ENCODE measurements at regions not wholly inside any gene's neighbourhood (a gene's known extent, or its start where the extent isn't known, plus 50 kb on each side); places are given as distances from the start of the nearest gene placed in this dataset.

DNA sequence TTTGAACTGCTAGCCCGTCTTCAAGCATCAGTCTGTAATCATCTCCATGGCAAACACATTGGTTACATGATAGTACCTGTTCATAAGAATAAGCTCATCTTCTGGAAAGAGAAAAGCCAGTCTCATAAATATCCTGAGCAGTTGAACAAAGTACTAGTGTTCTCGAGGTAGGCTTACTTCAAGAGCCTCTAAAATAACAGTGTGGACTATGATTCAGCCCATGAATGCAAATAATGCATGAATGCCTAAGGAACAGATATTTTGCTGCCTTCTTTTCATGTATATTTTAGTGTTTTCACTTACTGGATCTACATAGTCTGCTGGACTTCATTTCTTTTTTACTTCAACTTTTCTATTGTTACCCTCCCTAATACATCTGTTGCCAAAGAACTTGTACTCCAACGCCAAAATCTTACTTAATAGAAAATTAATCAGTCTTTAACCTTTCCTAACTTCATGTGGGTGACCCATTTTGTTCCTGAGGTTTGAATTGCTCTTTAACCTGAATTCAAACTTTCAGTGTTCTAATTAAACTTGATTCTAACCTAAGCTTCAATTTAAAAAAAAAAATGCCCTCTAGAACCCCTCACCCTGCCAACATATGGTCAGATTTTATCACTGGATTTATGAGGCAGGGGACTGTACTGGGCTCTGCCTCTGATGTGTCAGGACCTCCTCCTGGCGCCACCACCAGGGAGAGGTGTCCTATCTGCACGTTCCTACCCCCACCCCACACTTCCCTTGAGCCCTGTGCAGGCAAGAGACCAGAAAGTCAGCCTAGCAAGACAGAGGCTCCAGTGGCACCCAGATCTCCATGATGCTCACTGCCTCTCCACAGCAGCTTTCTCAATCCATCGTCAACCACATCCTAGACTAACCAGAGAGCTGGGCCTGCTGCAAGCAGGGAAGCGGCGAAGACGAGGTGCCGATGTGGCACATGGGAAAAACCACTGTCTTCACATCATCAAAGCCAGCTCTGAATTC lies 264.7 kb upstream of the ID2 start:
- DNase-seq (ENCODE audit: extremely low spot score), result no peak
- Histone ChIP-seq H3K36me3 (ENCODE audit: insufficient read depth) (no peaks in the 10 kb centered on the region), H3K27ac (ENCODE audit: low read depth) (no peak overlapping the region), H3K4me1 (ENCODE audit: insufficient read depth) (no peaks in the 10 kb centered on the region), H3K4me3 (ENCODE audit: low read depth, low read length) (no peak overlapping the region)
- 86% methylated on average over 10 of the region's 10 CpGs for WGBS

DNA sequence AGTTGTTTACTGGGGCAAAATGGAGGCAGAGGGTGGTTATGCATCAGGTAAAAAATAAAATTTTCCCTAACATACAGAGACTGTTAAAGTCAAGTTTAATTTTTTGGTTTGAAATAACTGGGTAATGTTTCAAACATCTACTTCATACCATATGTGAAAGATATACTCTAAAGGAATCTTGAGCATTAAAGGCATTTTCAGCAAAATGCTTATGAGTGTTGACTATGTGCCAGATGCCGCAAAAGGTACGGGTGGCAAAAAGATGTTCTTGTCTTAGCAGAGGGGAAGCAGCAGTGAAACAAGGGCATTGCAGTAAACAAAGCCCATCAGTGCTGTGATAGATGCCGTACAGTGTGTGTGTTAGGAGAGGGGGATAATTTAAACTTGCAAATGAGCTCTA lies 263.1 kb upstream of the ID2 start:
- no peak overlapping the region for H3K27ac ChIP-seq (ENCODE audit: low read depth)
- no peak overlapping the region for H3K4me3 ChIP-seq (ENCODE audit: low read depth, low read length)
- no peaks in the 10 kb centered on the region for H3K4me1 ChIP-seq (ENCODE audit: insufficient read depth)
- DNase-seq (ENCODE audit: extremely low spot score), result no peak
- no peaks in the 10 kb centered on the region for H3K36me3 ChIP-seq (ENCODE audit: insufficient read depth)
- WGBS, result 69% methylated on average over 3 of the region's 3 CpGs

DNA sequence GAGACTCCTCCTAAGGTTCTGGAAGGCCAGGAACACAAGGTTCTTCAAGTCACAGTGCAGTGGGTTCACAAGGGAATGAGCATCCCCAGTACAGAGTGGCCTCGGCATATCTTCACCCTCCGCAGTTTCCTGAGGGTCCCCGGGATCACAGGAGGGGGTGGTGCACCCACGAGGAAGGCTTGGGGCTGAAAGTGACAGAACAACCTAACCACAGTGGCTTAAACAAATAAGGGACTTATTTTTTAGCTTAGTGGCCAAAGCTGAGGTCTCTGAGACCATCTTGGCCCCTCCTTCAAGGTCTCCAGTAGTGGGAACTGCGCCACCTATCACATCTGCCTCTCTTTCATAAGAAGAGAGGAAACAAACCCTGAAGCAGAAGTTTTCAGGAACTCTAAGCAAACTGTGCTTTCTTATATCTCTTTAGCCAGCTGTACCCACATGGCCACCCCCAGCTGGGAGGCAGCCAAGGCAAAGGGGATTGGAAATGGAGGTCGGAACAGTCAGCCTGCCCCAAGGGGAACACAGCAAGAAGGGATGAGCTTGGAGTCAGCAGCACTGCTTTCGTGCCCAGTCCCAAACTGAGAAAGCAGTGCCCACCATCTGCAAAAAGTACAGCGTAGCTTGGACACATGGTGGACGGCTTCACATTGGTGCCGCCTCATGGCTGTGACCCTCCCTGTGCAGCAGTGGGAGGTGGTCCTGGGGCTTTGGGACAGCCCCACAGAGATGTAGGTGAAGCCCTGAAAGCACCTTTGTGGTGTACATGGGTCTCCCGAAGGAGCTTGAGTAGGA lies 260.0 kb upstream of the ID2 start:
- Histone ChIP-seq H3K27ac (ENCODE audit: low read depth) (no peak overlapping the region), H3K4me3 (ENCODE audit: low read depth, low read length) (no peak overlapping the region), H3K4me1 (ENCODE audit: insufficient read depth) (no peaks in the 10 kb centered on the region), H3K36me3 (ENCODE audit: insufficient read depth) (no peaks in the 10 kb centered on the region)
- no peak for DNase-seq (ENCODE audit: extremely low spot score)
- WGBS, result 91% methylated on average over 11 of the region's 11 CpGs

DNA sequence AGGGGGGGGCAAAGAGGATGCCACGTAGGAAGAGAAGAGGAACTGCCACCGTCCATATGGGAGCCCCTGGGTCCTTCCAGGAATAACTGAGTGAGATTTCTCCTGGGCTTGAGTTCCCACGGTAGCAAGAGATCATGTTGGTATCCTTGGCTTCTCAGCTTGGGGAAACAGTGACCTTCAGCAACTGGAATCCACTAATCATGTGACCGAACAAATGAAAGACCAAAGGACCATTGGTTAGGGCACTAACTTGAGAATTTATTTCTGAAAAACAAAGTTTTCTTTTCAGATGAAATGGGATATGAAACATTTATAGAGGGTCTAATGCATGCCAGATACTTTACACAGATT lies 259.4 kb upstream of the ID2 start:
- DNase-seq (ENCODE audit: extremely low spot score), result no peak
- Histone ChIP-seq H3K4me3 (ENCODE audit: low read depth, low read length) (no peak overlapping the region), H3K4me1 (ENCODE audit: insufficient read depth) (no peaks in the 10 kb centered on the region), H3K27ac (ENCODE audit: low read depth) (no peak overlapping the region), H3K36me3 (ENCODE audit: insufficient read depth) (no peaks in the 10 kb centered on the region)
- WGBS, result 74% methylated on average over 4 of the region's 4 CpGs

DNA sequence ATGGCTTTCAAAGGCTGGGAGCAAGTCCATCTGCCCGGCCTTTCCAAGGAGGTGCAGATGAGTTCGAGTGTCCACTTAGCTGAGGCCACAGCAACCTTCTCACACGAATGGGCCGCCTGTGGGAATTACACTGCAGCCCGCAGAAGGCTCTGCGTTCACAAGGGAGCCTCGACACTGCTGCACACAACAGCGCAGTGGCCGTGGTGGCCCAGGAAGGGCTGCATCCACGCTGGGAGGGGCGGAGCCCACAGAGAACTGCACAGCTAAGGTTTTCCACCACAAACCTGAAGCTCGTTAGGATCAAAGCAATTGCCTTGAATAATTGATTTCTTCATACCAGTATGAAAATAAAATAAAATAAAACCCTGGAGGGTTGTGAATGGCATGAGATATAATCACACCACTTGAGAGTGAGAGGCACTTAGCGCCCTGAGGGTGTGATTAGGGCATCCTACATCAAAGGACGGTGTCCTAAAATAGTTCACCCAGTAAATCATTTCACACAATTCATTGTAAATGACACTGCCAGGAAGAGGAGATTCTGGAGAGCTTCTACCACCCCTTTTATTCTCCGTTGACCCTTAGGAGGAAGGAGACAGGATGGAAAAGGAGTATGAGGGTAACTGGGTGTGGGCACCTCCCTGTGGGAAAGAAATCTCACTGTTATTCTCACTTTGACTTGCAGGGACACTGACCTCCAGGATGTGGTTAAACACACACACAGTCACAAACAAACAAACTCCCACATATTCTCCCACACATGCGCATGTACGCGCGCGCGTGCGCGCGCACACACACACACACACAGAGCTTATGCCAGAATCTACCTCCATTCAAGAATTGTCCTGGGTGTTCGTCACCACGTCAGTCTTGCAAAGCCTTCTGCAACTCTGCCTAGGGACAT lies 256.6 kb upstream of the ID2 start:
- Histone ChIP-seq H3K4me3 (ENCODE audit: low read depth, low read length) (no peak overlapping the region), H3K36me3 (ENCODE audit: insufficient read depth) (no peaks in the 10 kb centered on the region), H3K4me1 (ENCODE audit: insufficient read depth) (no peaks in the 10 kb centered on the region), H3K27ac (ENCODE audit: low read depth) (no peak overlapping the region)
- no peak for DNase-seq (ENCODE audit: extremely low spot score)
- WGBS, result 95% methylated on average over 26 of the region's 26 CpGs

DNA sequence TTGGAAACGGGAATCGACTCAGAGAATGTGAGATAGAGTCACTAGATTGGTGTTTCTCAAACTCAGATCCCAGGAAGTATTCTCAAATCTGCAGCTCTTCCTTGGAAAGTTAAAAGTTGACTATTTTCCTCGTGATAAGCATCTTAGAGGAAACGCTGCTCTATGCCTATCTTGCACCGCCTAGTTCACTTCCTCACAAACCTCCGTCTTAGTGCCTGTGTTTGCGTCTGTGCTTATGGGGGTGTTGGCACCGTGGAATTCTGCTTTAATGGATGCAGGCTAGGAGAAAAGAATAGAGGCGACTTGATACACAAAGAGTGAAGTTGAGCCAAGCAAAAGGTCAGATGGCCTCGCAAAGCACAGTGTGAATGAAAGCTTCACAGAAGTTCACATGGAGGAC lies 255.3 kb upstream of the ID2 start:
- no peak for DNase-seq (ENCODE audit: extremely low spot score)
- no peak overlapping the region for H3K4me3 ChIP-seq (ENCODE audit: low read depth, low read length)
- no peaks in the 10 kb centered on the region for H3K36me3 ChIP-seq (ENCODE audit: insufficient read depth)
- 76% methylated on average over 10 of the region's 10 CpGs for WGBS
- H3K27ac ChIP-seq (ENCODE audit: low read depth), result no peak overlapping the region
- no peaks in the 10 kb centered on the region for H3K4me1 ChIP-seq (ENCODE audit: insufficient read depth)

DNA sequence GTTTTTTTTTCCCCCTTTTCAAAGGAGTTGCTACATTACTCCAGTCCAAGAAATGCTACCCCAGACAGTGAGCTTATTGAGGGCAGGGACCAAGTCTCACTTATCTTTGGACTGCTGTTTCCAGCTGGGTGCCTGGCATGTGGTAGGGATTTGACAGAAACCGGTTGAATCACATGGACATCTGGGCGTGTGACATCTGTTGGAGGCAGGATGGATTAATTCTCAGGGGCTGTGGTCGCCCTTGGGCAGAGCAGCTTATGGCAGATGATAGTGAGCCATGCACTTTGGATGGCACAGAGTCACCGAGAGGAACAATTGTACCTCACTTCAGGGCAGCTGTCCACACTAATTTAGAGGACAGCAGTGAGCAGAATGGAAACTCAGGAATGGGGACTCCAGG lies 254.6 kb upstream of the ID2 start:
- Histone ChIP-seq H3K4me1 (ENCODE audit: insufficient read depth) (no peaks in the 10 kb centered on the region), H3K27ac (ENCODE audit: low read depth) (no peak overlapping the region), H3K4me3 (ENCODE audit: low read depth, low read length) (no peak overlapping the region), H3K36me3 (ENCODE audit: insufficient read depth) (no peaks in the 10 kb centered on the region)
- DNase-seq (ENCODE audit: extremely low spot score), result no peak
- 92% methylated on average over 4 of the region's 4 CpGs for WGBS

DNA sequence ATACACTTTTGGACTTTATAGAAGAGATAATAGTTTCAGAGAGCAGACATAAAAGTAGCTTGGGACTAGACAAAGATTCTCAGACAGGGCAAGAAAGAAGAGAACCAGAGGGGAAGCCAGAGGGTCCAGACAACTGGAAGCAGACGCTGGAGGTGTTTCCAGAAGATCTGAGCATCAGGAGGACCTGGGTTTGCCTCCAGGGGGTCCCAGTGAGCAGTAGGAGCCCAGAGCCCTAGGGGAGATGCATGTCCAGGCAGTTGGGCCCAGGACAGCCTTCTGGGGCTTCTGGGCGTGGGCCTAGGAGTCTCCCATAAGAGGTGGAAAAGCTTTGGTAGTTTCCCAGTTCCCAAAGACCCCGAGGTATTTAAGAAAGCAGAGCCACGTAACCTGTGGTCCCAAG lies 251.2 kb upstream of the ID2 start:
- DNase-seq (ENCODE audit: extremely low spot score), result no peak
- WGBS, result 98% methylated on average over 4 of the region's 4 CpGs

DNA sequence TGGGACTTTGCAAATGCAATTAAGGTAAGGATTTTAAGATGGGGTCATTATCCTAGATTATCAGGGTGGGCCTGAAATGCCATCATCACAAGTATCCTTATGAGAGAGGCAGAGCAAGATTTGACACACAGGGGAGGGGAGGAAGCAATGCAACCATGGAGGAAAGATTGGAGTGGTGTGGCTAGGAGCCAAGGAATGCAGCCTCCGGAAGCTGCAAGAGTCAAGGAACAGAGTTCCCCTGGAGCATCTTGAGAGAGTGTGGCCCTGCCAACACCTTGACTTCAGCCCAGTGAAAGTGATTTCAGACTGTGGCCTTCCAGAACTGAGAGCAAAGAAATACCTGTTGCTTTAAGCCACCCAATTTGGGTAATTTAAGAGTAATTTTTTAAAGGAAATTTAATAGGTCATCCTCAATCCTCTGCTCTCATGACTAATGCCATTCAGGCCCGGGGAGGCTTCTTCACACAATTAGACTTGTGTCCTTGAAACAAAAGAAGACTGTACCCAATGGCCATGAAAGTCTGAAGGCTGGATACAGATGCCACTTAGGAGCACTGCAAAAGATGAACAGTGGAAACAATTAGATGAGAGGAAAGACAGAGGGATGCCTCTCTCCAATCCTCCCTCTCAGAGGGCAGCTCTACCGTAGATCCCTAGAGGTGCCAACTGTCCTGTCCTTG lies 250.3 kb upstream of the ID2 start:
- H3K4me1 ChIP-seq (ENCODE audit: insufficient read depth), result no peaks in the 10 kb centered on the region
- no peak overlapping the region for H3K27ac ChIP-seq (ENCODE audit: low read depth)
- WGBS, result 77% methylated on average over 3 of the region's 3 CpGs
- H3K4me3 ChIP-seq (ENCODE audit: low read depth, low read length), result no peak overlapping the region
- DNase-seq (ENCODE audit: extremely low spot score), result no peak
- H3K36me3 ChIP-seq (ENCODE audit: insufficient read depth), result no peaks in the 10 kb centered on the region

More for the DNA sequence above, 251.2 kb upstream of the ID2 start:
- no peaks in the 10 kb centered on the region for H3K4me1 ChIP-seq (ENCODE audit: insufficient read depth)
- no peak overlapping the region for H3K27ac ChIP-seq (ENCODE audit: low read depth)
- no peak overlapping the region for H3K4me3 ChIP-seq (ENCODE audit: low read depth, low read length)
- no peaks in the 10 kb centered on the region for H3K36me3 ChIP-seq (ENCODE audit: insufficient read depth)

DNA sequence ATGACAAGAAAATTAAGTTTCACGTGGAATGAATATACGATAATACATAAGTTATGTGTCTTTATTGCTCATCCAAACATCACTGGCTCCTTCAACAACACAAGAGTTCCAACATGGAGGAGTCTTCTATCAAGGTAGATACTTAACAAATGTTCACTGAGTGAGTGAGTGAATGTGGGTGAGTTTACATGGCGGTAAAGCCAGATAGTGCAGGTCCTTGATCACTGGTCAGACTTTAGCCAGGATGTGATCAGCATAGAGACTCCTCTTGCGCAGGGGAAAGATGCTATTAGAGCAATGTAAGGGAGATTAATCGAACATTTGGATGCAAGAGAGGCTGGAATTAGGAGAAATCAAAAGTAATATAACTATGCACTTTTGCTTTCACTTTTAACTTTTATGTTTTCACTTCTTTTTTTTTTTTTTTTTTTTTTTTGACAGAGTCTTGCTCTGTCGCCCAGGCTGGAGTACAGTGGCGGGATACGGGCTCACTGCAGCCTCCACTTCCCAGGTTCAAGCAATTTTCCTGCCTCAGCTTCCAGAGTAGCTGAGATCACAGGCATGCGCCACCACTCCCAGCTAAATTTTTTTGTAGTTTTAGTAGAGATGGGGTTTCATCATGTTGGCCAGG lies 249.0 kb upstream of the ID2 start:
- Histone ChIP-seq H3K4me1 (ENCODE audit: insufficient read depth) (no peaks in the 10 kb centered on the region), H3K27ac (ENCODE audit: low read depth) (no peak overlapping the region), H3K36me3 (ENCODE audit: insufficient read depth) (no peaks in the 10 kb centered on the region), H3K4me3 (ENCODE audit: low read depth, low read length) (no peak overlapping the region)
- WGBS, result 91% methylated on average over 9 of the region's 9 CpGs
- no peak for DNase-seq (ENCODE audit: extremely low spot score)

DNA sequence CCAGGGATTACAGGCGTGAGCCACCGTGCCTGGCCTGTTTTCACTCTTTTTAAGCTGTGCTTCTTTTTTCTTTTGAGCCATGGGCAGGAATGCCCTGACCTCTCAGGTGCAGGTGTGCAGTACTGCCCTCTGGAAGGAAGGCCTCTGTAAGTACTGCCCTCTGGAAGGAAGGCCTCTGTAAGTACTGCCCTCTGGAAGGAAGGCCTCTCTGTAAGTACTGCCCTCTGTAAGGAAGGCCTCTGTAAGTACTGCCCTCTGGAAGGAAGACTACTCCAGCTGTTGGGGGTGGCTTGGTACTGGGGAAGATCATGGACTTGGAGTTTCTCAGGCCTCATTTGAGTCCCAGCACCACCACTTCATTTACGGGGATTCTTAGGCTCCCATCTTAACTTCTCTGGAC lies 248.5 kb upstream of the ID2 start:
- no peak for DNase-seq (ENCODE audit: extremely low spot score)
- Histone ChIP-seq H3K36me3 (ENCODE audit: insufficient read depth) (no peaks in the 10 kb centered on the region), H3K4me3 (ENCODE audit: low read depth, low read length) (no peak overlapping the region), H3K4me1 (ENCODE audit: insufficient read depth) (no peaks in the 10 kb centered on the region), H3K27ac (ENCODE audit: low read depth) (no peak overlapping the region)
- 94% methylated on average over 3 of the region's 3 CpGs for WGBS

DNA sequence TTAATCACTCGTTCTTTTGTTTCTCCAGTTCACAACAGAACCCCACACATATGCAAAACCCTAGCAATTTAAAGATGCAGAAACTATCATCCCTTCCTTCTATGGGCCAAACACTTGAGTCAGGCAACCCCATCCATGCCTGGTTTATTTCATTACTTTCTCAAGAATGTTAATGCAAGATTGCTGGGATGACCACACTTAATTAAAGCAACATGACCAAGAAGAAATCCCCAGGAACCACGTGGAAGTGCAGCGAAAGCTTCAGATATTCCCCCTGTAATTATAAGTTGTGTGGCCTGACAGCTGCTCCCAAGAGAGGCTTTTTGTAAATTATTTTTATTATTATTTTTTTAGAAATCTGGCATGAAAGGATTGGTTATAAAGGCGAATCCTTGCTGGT lies 246.2 kb upstream of the ID2 start:
- DNase-seq (ENCODE audit: extremely low spot score), result no peak
- WGBS, result 84% methylated on average over 4 of the region's 4 CpGs
- no peak overlapping the region for H3K4me3 ChIP-seq (ENCODE audit: low read depth, low read length)
- H3K4me1 ChIP-seq (ENCODE audit: insufficient read depth), result no peaks in the 10 kb centered on the region
- H3K27ac ChIP-seq (ENCODE audit: low read depth), result no peak overlapping the region
- no peaks in the 10 kb centered on the region for H3K36me3 ChIP-seq (ENCODE audit: insufficient read depth)

DNA sequence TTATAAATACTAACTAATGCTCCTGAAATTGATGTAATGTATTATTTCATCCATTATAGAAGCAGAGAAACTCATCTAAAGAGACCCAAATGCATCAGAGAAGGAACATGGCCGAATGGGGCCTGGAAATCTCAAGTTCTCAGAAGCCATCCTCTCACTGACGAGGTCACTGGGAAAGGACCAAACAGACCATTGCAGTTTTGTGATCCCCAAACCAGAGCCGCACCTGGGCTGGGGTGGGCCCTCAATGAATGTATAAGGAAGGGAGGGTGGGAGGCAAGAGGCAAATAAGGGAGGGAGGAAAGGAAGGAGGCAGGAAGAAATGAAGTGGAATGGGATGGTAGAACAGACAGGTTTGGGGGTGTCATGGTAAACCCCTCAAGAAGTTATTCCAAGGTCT lies 245.3 kb upstream of the ID2 start:
- no peak for DNase-seq (ENCODE audit: extremely low spot score)
- Histone ChIP-seq H3K27ac (ENCODE audit: low read depth) (no peak overlapping the region), H3K4me1 (ENCODE audit: insufficient read depth) (no peaks in the 10 kb centered on the region), H3K36me3 (ENCODE audit: insufficient read depth) (no peaks in the 10 kb centered on the region), H3K4me3 (ENCODE audit: low read depth, low read length) (no peak overlapping the region)
- WGBS, result 96% methylated on average over 3 of the region's 3 CpGs
